GM13976 (cell line): ENCODE measurements at regions not wholly inside any gene's neighbourhood (a gene's known extent, or its start where the extent isn't known, plus 50 kb on each side); places are given as distances from the start of the nearest gene placed in this dataset.

Source experiments
- DNase-seq: peaks from one replicate; pipeline ENCODE4 v3.0.0; 2012; ENCODE audit warnings: low spot score
- CTCF ChIP-seq: IDR thresholded peaks from 2 replicates; pipeline ENCODE4 v1.5.1; 2012; ENCODE audit warnings: borderline replicate concordance, mild to moderate bottlenecking; ENCODE audit not compliant: insufficient read depth; ENCODE audit errors: extremely low read depth, missing control alignments, control extremely low read depth
- in situ Hi-C: fragments of 300-500 bp; cut with MboI; formaldehyde crosslinking; loops from one replicate; pipeline ENCODE4 v1.12.0; 2022; ENCODE audit warnings: low sequenced_read_pairs, mixed read lengths, inconsistent platforms; ENCODE audit not compliant: unreplicated experiment

DNA sequence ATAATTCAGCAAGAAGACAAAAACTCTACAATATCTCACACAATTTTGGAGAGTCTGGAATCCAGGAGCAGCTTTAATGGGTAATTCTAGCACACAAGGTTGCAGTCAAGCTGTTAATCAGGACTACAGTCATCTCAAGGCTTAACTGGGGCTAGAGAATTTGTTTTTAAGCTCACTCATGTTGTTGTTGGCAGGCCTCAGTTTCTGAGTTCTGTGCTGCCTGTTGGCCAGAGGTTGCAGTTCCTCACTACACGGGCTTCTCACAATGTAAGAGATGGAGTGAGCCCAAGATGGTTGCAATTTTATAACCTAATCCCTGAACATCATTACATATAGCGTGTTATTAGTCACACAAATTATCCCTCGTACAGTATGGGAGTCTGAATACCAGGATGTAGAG, 50.6 kb upstream of the TMEFF2 start:
- DNase-seq, result no peak
- TF ChIP-seq CTCF, result no peak
- in situ Hi-C loops, result no loop called here
